GM18868 (cell line): ENCODE measurements at regions not wholly inside any gene's neighbourhood (a gene's known extent, or its start where the extent isn't known, plus 50 kb on each side); places are given as distances from the start of the nearest gene placed in this dataset.

ENCODE experiments used
- ATAC-seq: cut with Tn5 transposase; IDR thresholded peaks from one replicate; pipeline ENCODE4 v1.9.1; 2021; ENCODE audit warnings: mild to moderate bottlenecking, moderate library complexity; ENCODE audit not compliant: unreplicated experiment

- ATAC-seq, result no peak
Observed at GRCh38 chr5:117473165-117473564, 898.5 kb upstream of the SEMA6A start.

- no peak for ATAC-seq
Observed at GRCh38 chr5:117463881-117464570, 889.4 kb upstream of the SEMA6A start.

DNA sequence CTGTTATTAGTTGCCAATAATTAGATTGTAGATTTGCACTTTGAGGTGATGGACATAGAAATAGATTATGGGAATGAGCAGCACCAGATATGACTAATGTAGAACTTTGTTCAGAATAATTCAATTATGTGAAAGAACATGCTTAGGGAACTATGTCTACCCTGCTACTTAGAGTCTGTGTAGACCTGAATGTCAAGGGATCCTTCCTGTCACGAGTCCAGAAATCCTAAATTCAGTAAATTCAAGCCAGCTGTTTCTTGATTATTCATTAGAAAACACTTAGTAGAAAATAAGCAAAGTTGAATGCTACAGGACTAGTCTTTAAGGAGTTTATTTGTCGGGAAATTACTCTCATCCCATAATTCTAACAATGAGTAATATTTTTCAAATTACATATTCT, 887.3 kb upstream of the SEMA6A start:
- no peak for ATAC-seq

- peak; percentile 89 for ATAC-seq
Observed at GRCh38 chr5:117461403-117461802, 886.8 kb upstream of the SEMA6A start.

- no peak for ATAC-seq
Observed at GRCh38 chr5:117457656-117458055, 883.0 kb upstream of the SEMA6A start.

- no peak for ATAC-seq
Observed at GRCh38 chr5:117456866-117457470, 882.3 kb upstream of the SEMA6A start.

DNA sequence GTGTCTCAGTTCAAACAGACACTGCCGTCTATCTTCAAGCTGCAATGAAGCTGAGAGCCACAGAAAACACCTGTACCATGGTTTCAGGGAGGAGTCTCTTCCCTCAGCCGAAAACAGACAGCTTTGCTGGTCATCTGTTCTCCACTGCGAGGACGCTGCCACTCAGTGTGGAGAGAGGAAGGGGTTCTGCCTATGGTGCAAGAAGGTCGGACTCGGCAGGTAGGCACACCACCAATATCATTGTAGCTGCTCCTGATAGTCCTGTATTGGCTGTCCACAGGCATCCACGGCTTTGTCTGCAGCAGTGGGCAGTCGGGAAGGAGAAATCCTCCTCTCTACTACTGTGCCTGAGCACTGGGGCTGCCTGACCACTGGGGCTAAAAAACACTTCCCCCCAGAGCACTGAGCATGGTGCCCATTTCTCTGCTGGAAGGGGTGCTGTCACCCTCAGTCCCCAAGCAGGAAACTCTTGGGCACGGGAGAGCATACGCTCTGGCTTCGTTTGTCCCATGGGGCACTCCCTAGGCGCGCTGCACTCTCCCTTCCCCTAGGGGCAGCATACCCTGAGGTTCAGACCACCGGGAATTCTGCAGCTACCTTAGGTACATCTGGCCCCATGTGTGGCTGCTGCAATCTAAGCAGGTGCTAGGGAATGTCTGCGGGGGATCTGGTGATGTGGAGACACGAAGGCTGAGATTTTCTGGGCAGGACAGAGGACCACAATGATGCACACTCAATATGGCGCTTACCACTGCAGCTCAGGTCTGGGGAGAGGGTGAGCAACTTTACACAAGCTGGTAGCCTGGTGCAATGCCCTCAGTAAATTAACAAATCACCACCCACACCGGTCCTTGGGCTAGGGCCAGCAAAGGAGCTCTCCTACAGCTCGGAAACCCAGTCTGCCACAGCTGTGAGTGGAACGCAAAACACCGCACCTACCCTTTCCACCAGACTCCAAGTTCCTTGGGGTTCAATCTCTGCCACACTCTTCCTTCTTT, 880.9 kb upstream of the SEMA6A start:
- peak; percentile 46 for ATAC-seq

DNA sequence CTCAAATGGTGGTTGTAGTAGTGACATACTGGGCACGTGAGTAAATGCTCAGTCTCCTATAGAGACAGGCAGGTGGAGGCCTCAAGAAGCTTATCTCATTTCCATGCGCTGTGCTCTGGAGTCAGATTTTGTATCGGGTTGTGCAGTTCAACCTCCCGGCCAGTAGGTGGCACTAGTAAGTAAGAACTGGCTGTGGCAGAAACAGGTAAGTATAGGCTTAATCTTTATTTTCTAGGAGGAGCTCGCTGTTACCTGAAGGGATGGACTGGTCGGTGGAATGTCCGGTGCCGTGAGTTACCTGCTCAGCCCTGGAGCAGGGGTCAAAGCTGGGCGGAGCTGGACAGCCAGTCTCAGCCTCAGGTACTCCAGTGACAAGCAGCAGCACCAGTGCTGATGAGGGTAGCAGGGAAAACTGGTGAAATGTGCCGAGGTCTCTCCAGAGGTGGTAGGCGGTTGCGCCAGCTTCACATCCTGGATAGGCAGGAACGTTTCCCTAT, 880.1 kb upstream of the SEMA6A start:
- peak; percentile 84 for ATAC-seq

- ATAC-seq, result no peak
Observed at GRCh38 chr5:117436846-117437245, 862.2 kb upstream of the SEMA6A start.

GRCh38 chr5:117435203-117435602, 860.6 kb upstream of the SEMA6A start:
- no peak for ATAC-seq

GRCh38 chr5:117434254-117434653, 859.6 kb upstream of the SEMA6A start:
- no peak for ATAC-seq

DNA sequence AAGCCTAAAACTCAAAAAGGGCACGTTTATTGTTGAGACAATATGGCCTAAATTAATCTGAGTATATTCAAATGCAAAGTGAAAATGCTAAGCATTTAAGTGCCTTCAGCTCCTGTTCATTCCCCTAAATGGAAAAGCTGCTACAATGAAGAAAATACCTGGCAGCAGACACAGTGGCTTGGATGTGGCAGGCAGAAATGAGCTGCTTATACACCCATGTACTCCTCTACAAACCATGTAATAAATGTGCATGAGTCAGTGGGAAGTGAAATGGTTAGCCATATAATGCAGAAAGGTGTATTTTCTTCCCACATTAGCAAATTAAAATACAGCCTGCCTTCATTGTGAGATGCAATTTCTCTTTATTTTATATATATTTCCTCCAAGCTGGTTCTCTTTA, 859.2 kb upstream of the SEMA6A start:
- ATAC-seq, result no peak

GRCh38 chr5:117431091-117431490, 856.5 kb upstream of the SEMA6A start:
- no peak for ATAC-seq

DNA sequence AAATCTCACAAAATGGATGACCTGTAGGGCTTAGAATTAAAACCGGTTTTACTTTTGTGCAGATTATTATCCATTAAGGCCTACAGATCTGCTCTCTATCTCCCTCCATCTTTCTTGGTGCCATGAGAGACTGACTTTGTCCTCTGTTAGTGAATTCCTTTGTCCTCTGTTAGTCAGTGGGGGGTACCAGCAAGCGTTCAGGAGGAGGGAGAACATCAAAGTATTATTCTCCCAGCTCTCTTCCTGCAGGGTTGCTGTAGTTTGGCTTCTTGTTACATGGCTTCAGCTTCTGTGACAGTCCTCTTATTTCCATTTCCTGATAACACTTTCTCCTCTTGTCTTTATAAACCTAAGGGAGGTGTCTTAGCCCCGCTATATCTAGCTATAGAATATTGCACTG, 850.5 kb upstream of the SEMA6A start:
- no peak for ATAC-seq

- no peak for ATAC-seq
Observed at GRCh38 chr5:117424559-117424958, 849.9 kb upstream of the SEMA6A start.

DNA sequence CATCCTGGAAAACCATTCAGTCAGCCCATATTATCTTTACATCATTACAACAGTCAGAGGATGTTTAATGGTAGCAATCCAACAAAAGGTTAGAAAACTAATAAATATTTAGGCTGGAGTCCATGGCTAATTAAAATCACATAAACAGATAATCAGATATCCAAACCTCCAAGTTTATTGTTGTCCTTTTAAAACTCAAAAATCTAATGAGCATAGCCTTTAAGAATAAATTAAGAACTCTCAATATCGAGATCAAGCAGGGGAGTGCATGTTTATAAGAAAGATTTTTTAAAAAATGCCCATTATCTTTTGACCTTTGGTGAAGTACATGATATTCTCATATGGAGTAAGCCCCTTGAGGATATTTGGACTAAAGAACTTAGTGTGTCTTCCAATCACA, 842.9 kb upstream of the SEMA6A start:
- no peak for ATAC-seq

- ATAC-seq, result no peak
Observed at GRCh38 chr5:117414926-117415325, 840.3 kb upstream of the SEMA6A start.

- ATAC-seq, result no peak
Observed at GRCh38 chr5:117411701-117412100, 837.1 kb upstream of the SEMA6A start.

- no peak for ATAC-seq
Observed at GRCh38 chr5:117405197-117405596, 830.6 kb upstream of the SEMA6A start.

GRCh38 chr5:117394506-117395157, 820.0 kb upstream of the SEMA6A start:
- ATAC-seq, result no peak

GRCh38 chr5:117393125-117393524, 818.5 kb upstream of the SEMA6A start:
- ATAC-seq, result no peak
